Epidermal melanocyte (primary cell): ENCODE measurements at regions not wholly inside any gene's neighbourhood (a gene's known extent, or its start where the extent isn't known, plus 50 kb on each side); places are given as distances from the start of the nearest gene placed in this dataset.
A peak's percentile ranks its signal among the peaks of the same experiment; 100 is the strongest.

Source experiments
- DNase-seq: peaks from one replicate; pipeline ENCODE4 v3.0.0; 2011; ENCODE audit warnings: low spot score; ENCODE audit not compliant: insufficient read length

GRCh38 chr4:54359919-54360650, 131.0 kb downstream of the PDGFRA start:
- DNase-seq = no peak

- no peak for DNase-seq
Observed at GRCh38 chr4:54363037-54363436, 133.9 kb downstream of the PDGFRA start.

GRCh38 chr4:54365691-54366090, 136.6 kb downstream of the PDGFRA start:
- DNase-seq = no peak

GRCh38 chr4:54367059-54367458, 138.0 kb downstream of the PDGFRA start:
- DNase-seq = no peak

- DNase-seq = no peak
Observed at GRCh38 chr4:54368281-54369265, 139.5 kb downstream of the PDGFRA start.

- DNase-seq = no peak
Observed at GRCh38 chr4:54371173-54371572, 142.1 kb downstream of the PDGFRA start.

- no peak for DNase-seq
Observed at GRCh38 chr4:54372951-54373350, 143.9 kb downstream of the PDGFRA start.

- DNase-seq = no peak
Observed at GRCh38 chr4:54373718-54374210, 144.7 kb downstream of the PDGFRA start.

GRCh38 chr4:54378461-54378860, 149.4 kb downstream of the PDGFRA start:
- no peak for DNase-seq

GRCh38 chr4:54384152-54384551, 155.1 kb downstream of the PDGFRA start:
- DNase-seq = no peak

- no peak for DNase-seq
Observed at GRCh38 chr4:54384563-54384962, 155.5 kb downstream of the PDGFRA start.

- DNase-seq = no peak
Observed at GRCh38 chr4:54386042-54386669, 157.1 kb downstream of the PDGFRA start.

- DNase-seq = no peak
Observed at GRCh38 chr4:54386693-54387092, 157.6 kb downstream of the PDGFRA start.

- DNase-seq = no peak
Observed at GRCh38 chr4:54390670-54391069, 161.6 kb downstream of the PDGFRA start.

GRCh38 chr4:54391104-54391503, 162.0 kb downstream of the PDGFRA start:
- no peak for DNase-seq

GRCh38 chr4:54392479-54392878, 163.4 kb downstream of the PDGFRA start:
- DNase-seq = no peak

GRCh38 chr4:54393243-54393642, 164.2 kb downstream of the PDGFRA start:
- no peak for DNase-seq

- no peak for DNase-seq
Observed at GRCh38 chr4:54395013-54395527, 166.0 kb downstream of the PDGFRA start.

GRCh38 chr4:54400188-54400587, 171.1 kb downstream of the PDGFRA start:
- peak; percentile 34 for DNase-seq

GRCh38 chr4:54400802-54401201, 171.7 kb downstream of the PDGFRA start:
- DNase-seq = no peak

- DNase-seq = no peak
Observed at GRCh38 chr4:54402880-54403480, 173.9 kb downstream of the PDGFRA start.
